Kidney epithelial cell (primary cell): ENCODE measurements at regions not wholly inside any gene's neighbourhood (a gene's known extent, or its start where the extent isn't known, plus 50 kb on each side); places are given as distances from the start of the nearest gene placed in this dataset.
"Not testable (repeated sequence)": the region's sequence is repeated elsewhere in the genome, so short reads cannot be mapped to it uniquely, and the experiment has no call there.

ENCODE experiments used
- DNase-seq: peaks from one replicate; pipeline ENCODE4 v3.0.0-alpha.2; 2010; ENCODE audit warnings: low read depth
- H3K27me3 ChIP-seq: 2 replicates; pipeline ENCODE4 v1.6.0; 2011; ENCODE audit warnings: low read length; ENCODE audit not compliant: control insufficient read depth, insufficient read depth
- H3K36me3 ChIP-seq: 2 replicates; pipeline ENCODE4 v1.5.1; 2011; ENCODE audit warnings: low read length; ENCODE audit not compliant: control insufficient read depth, insufficient read depth
- H3K4me3 ChIP-seq: 2 replicates; pipeline ENCODE4 v1.5.1; 2011; ENCODE audit warnings: low read depth, mild to moderate bottlenecking, control low read depth, low read length
- CTCF ChIP-seq: IDR thresholded peaks from 2 replicates; pipeline ENCODE4 v1.5.1; 2011; ENCODE audit warnings: mild to moderate bottlenecking, moderate library complexity, low read length, control low read depth, inconsistent platforms; ENCODE audit not compliant: insufficient read depth, poor library complexity, severe bottlenecking

GRCh38 chr3:4247391-4247790 lies 55.8 kb upstream of the SETMAR start:
- TF ChIP-seq CTCF: no peak
- no peak overlapping the region for H3K4me3 ChIP-seq
- DNase-seq: no peak
- no peaks in the 10 kb centered on the region for H3K27me3 ChIP-seq
- no peaks in the 10 kb centered on the region for H3K36me3 ChIP-seq

- DNase-seq: no peak
- Histone ChIP-seq H3K36me3 (no peaks in the 10 kb centered on the region), H3K4me3 (no peak overlapping the region), H3K27me3 (no peaks in the 10 kb centered on the region)
- no peak for TF ChIP-seq CTCF
These were observed 53.1 kb upstream of the SETMAR start for GRCh38 chr3:4250064-4250463.

- Histone ChIP-seq H3K27me3 (no peaks in the 10 kb centered on the region), H3K4me3 (no peak overlapping the region), H3K36me3 (no peaks in the 10 kb centered on the region)
- no peak for TF ChIP-seq CTCF
- DNase-seq: no peak
These were observed 51.8 kb upstream of the SETMAR start for GRCh38 chr3:4251412-4251811.

DNA sequence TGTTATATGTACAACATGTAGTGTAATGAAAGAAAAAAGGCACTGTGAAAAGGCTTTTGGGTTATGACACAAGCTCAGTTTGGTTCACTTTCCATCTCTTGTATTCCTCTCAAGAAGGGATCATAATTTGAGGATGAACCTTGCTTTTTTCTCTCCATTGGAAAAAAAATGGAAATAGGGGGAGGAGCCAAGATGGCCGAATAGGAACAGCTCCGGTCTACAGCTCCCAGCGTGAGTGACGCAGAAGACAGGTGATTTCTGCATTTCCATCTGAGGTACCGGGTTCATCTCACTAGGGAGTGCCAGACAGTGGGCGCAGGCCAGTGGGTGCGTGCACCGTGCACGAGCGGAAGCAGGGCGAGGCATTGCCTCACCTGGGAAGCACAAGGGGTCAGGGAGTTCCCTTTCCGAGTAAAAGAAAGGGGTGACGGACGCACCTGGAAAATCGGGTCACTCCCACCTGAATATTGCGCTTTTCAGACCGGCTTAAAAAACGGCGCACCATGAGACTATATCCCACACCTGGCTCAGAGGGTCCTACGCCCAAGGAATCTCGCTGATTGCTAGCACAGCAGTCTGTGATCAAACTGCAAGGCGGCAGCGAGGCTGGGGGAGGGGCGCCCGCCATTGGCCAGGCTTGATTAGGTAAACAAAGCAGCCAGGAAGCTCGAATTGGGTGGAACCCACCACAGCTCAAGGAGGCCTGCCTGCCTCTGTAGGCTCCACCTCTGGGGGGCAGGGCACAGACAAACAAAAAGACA lies 49.9 kb upstream of the SETMAR start:
- not testable (repeated sequence) for DNase-seq, H3K36me3 ChIP-seq, H3K4me3 ChIP-seq, H3K27me3 ChIP-seq
